SK-N-SH treated with all-trans-retinoic acid at 6 μM for 48 hours (cell line): ENCODE measurements at regions not wholly inside any gene's neighbourhood (a gene's known extent, or its start where the extent isn't known, plus 50 kb on each side); places are given as distances from the start of the nearest gene placed in this dataset.

Experiments
- ATAC-seq: fragments of 200-7000 bp; cut with Tn5 transposase; 3 replicates; pipeline ENCODE4 v1.9.1; 2020; ENCODE audit warnings: mild to moderate bottlenecking, moderate library complexity
- ARNTL ChIP-seq: fragments of 450-650 bp; formaldehyde crosslinking; IDR thresholded peaks from 2 replicates; pipeline ENCODE4 v1.5.0; 2020; ENCODE audit warnings: low read depth, mild to moderate bottlenecking, moderate library complexity, borderline replicate concordance
- BACH2 ChIP-seq: fragments of 250-450 bp; sonication (Bioruptor Pico); IDR thresholded peaks from 2 replicates; pipeline ENCODE4 v1.9.0; 2021; ENCODE audit warnings: mild to moderate bottlenecking, borderline replicate concordance
- CREB5 ChIP-seq: fragments of 250-450 bp; sonication (Bioruptor Pico); IDR thresholded peaks from 2 replicates; pipeline ENCODE4 v1.5.1; 2020; ENCODE audit warnings: low read depth, mild to moderate bottlenecking, moderate library complexity
- CSDC2 ChIP-seq: fragments of 250-450 bp; sonication (Bioruptor Pico); IDR thresholded peaks from 2 replicates; pipeline ENCODE4 v1.5.0; 2020; ENCODE audit warnings: mild to moderate bottlenecking, moderate library complexity
- ESRRG ChIP-seq: fragments of 250-450 bp; sonication (Bioruptor Pico); IDR thresholded peaks from 2 replicates; pipeline ENCODE4 v1.6.1; 2021; ENCODE audit warnings: mild to moderate bottlenecking
- ISL1 ChIP-seq: fragments of 250-450 bp; sonication (Bioruptor Pico); IDR thresholded peaks from 2 replicates; pipeline ENCODE4 v2.1.2; 2022; ENCODE audit warnings: mild to moderate bottlenecking, moderate library complexity
- OSR1 ChIP-seq: fragments of 250-450 bp; sonication (Bioruptor Pico); IDR thresholded peaks from 2 replicates; pipeline ENCODE4 v1.8.0; 2022; ENCODE audit warnings: moderate library complexity, mild to moderate bottlenecking, inconsistent platforms
- PATZ1 ChIP-seq: fragments of 250-450 bp; sonication (Bioruptor Pico); IDR thresholded peaks from 2 replicates; pipeline ENCODE4 v1.8.0; 2020; ENCODE audit warnings: mild to moderate bottlenecking, moderate library complexity, borderline replicate concordance
- POU6F1 ChIP-seq: fragments of 250-450 bp; sonication (Bioruptor Pico); IDR thresholded peaks from 2 replicates; pipeline ENCODE4 v1.8.0; 2021; ENCODE audit warnings: low read depth, mild to moderate bottlenecking, moderate library complexity, borderline replicate concordance
- PPARA ChIP-seq: fragments of 250-450 bp; sonication (Bioruptor Pico); IDR thresholded peaks from 2 replicates; pipeline ENCODE4 v1.5.0; 2020; ENCODE audit warnings: mild to moderate bottlenecking, borderline replicate concordance
- SNAI2 ChIP-seq: fragments of 250-450 bp; sonication (Bioruptor Pico); IDR thresholded peaks from 2 replicates; pipeline ENCODE4 v1.5.0; 2020; ENCODE audit warnings: mild to moderate bottlenecking, moderate library complexity
- TCF4 ChIP-seq: fragments of 250-450 bp; sonication (Bioruptor Pico); IDR thresholded peaks from 2 replicates; pipeline ENCODE4 v1.8.0; 2021; ENCODE audit warnings: mild to moderate bottlenecking, moderate library complexity, borderline replicate concordance
- TOX ChIP-seq: fragments of 250-450 bp; sonication (Bioruptor Pico); IDR thresholded peaks from 2 replicates; pipeline ENCODE4 v1.8.0; 2021; ENCODE audit warnings: mild to moderate bottlenecking, moderate library complexity, borderline replicate concordance
- ZC3H10 ChIP-seq: fragments of 250-450 bp; sonication (Bioruptor Pico); IDR thresholded peaks from 2 replicates; pipeline ENCODE4 v1.5.1; 2021; ENCODE audit warnings: mild to moderate bottlenecking, moderate library complexity
- ZFP3 ChIP-seq: fragments of 250-450 bp; sonication (Bioruptor Pico); IDR thresholded peaks from 2 replicates; pipeline ENCODE4 v1.5.0; 2020; ENCODE audit warnings: mild to moderate bottlenecking, moderate library complexity
- ZFP30 ChIP-seq: fragments of 450-650 bp; formaldehyde crosslinking; IDR thresholded peaks from 2 replicates; pipeline ENCODE4 v1.5.0; 2022; ENCODE audit warnings: mild to moderate bottlenecking, moderate library complexity
- ZNF565 ChIP-seq: fragments of 450-650 bp; formaldehyde crosslinking; conservative IDR thresholded peaks from 2 replicates; pipeline ENCODE4 v1.5.0; 2020; ENCODE audit warnings: low read depth, mild to moderate bottlenecking, moderate library complexity
- ZNF8 ChIP-seq: fragments of 450-650 bp; formaldehyde crosslinking; IDR thresholded peaks from 2 replicates; pipeline ENCODE4 v1.5.0; 2020; ENCODE audit warnings: mild to moderate bottlenecking, moderate library complexity
- TF ChIP-seq, protein P1 (sequence below): fragments of 250-450 bp; sonication (Bioruptor Pico); IDR thresholded peaks from 2 replicates; pipeline ENCODE4 v1.5.1; 2021; ENCODE audit warnings: mild to moderate bottlenecking, moderate library complexity
- TF ChIP-seq, protein P2 (sequence below): fragments of 250-450 bp; sonication (Bioruptor Pico); IDR thresholded peaks from 2 replicates; pipeline ENCODE4 v1.5.0; 2020; ENCODE audit warnings: mild to moderate bottlenecking, moderate library complexity

GRCh38 chr9:40927851-40928802 lies 200.4 kb downstream of the FOXD4L6 start (continued):
- no peak for TF ChIP-seq ZNF565 (CRISPR knock-in tag)
- TF ChIP-seq ARNTL (CRISPR knock-in tag), result no peak

- ATAC-seq, result no peak
- no peak for TF ChIP-seq ARNTL (CRISPR knock-in tag)
- TF ChIP-seq CREB5 (CRISPR knock-in tag), result no peak
- TF ChIP-seq ZC3H10 (CRISPR knock-in tag), result no peak
- no peak for TF ChIP-seq BACH2
- TF ChIP-seq ZNF8 (CRISPR knock-in tag), result no peak
- no peak for TF ChIP-seq POU6F1 (CRISPR knock-in tag)
- no peak for TF ChIP-seq PPARA
Observed at GRCh38 chr9:40927260-40927631, 201.2 kb downstream of the FOXD4L6 start.

DNA sequence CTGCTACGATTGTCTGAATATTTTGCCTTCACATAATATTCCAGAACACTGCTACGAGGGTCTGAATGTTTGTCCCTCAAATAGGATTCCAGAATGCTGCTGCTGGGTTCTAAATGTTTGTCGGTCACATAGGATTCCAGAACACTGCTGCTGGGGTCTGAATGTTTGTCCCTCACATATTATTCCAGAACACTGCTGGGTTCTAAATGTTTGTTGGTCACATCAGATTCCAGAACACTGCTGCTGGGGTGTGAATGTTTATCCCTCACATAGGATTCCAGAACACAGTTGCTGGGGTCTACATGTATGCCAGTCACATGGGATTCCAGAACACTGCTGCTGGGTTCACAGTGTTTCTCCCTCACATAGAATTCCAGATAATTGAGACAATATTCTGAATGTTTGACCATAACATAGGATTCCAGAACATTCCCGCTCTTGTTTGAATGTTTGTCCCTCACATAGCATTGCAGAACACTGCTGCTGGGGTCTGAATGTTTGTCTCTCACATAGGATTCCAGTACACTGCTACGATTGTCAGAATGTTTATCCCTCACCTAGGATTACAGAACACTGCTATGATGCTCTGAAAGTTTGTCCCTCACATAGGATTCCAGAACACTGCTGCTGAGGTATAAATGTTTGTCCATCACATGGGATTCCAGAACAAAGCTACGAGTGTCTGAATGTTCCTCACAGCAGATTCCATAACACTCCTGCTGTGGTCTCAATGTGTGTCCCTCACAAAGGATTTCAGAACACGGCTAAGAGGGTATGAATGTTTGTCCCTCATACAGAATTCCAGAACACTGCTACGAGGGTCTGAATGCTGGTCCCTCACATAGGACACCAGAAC lies 201.8 kb downstream of the FOXD4L6 start:
- no peak for ATAC-seq
- TF ChIP-seq ESRRG (CRISPR knock-in tag) (no peak), TCF4 (CRISPR knock-in tag) (no peak), OSR1 (CRISPR knock-in tag) (no peak), ISL1 (CRISPR knock-in tag) (no peak), ZC3H10 (CRISPR knock-in tag) (no peak), PPARA (no peak), ZFP3 (CRISPR knock-in tag) (no peak), ZFP30 (CRISPR knock-in tag) (no peak), BACH2 (no peak), ZNF8 (CRISPR knock-in tag) (no peak), ZNF565 (CRISPR knock-in tag) (no peak), CREB5 (CRISPR knock-in tag) (no peak), TOX (CRISPR knock-in tag) (no peak), PATZ1 (CRISPR knock-in tag) (no peak), SNAI2 (no peak), CSDC2 (no peak)
- TF ChIP-seq, protein P1, sequence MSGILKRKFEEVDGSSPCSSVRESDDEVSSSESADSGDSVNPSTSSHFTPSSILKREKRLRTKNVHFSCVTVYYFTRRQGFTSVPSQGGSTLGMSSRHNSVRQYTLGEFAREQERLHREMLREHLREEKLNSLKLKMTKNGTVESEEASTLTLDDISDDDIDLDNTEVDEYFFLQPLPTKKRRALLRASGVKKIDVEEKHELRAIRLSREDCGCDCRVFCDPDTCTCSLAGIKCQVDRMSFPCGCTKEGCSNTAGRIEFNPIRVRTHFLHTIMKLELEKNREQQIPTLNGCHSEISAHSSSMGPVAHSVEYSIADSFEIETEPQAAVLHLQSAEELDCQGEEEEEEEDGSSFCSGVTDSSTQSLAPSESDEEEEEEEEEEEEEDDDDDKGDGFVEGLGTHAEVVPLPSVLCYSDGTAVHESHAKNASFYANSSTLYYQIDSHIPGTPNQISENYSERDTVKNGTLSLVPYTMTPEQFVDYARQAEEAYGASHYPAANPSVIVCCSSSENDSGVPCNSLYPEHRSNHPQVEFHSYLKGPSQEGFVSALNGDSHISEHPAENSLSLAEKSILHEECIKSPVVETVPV, result no peak
- TF ChIP-seq, protein P2, sequence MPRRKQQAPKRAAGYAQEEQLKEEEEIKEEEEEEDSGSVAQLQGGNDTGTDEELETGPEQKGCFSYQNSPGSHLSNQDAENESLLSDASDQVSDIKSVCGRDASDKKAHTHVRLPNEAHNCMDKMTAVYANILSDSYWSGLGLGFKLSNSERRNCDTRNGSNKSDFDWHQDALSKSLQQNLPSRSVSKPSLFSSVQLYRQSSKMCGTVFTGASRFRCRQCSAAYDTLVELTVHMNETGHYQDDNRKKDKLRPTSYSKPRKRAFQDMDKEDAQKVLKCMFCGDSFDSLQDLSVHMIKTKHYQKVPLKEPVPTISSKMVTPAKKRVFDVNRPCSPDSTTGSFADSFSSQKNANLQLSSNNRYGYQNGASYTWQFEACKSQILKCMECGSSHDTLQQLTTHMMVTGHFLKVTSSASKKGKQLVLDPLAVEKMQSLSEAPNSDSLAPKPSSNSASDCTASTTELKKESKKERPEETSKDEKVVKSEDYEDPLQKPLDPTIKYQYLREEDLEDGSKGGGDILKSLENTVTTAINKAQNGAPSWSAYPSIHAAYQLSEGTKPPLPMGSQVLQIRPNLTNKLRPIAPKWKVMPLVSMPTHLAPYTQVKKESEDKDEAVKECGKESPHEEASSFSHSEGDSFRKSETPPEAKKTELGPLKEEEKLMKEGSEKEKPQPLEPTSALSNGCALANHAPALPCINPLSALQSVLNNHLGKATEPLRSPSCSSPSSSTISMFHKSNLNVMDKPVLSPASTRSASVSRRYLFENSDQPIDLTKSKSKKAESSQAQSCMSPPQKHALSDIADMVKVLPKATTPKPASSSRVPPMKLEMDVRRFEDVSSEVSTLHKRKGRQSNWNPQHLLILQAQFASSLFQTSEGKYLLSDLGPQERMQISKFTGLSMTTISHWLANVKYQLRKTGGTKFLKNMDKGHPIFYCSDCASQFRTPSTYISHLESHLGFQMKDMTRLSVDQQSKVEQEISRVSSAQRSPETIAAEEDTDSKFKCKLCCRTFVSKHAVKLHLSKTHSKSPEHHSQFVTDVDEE, result no peak
